GM03348 (cell line): ENCODE measurements at regions not wholly inside any gene's neighbourhood (a gene's known extent, or its start where the extent isn't known, plus 50 kb on each side); places are given as distances from the start of the nearest gene placed in this dataset.
"Not testable (repeated sequence)": the region's sequence is repeated elsewhere in the genome, so short reads cannot be mapped to it uniquely, and the experiment has no call there.

ENCODE experiments used
- DNase-seq: peaks from one replicate; pipeline ENCODE4 v3.0.0; 2012; ENCODE audit warnings: low spot score

DNA sequence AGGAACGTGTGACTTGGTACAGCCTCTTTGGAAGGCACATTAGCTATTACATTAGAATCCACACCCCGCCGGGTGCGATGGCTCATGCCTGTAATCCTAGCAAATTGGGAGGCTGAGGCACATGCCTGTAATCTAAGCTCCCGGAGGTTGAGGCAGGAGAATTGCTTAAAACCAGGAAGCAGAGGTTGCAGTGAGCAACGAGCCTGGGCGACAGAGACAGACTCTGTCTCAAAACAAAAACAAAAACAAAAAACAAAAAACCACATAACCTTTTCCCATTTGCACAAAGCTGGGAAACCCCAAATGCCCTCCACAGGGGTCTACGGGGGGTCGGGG, 82.7 kb upstream of the METTL9 start:
- DNase-seq = not testable (repeated sequence)

DNA sequence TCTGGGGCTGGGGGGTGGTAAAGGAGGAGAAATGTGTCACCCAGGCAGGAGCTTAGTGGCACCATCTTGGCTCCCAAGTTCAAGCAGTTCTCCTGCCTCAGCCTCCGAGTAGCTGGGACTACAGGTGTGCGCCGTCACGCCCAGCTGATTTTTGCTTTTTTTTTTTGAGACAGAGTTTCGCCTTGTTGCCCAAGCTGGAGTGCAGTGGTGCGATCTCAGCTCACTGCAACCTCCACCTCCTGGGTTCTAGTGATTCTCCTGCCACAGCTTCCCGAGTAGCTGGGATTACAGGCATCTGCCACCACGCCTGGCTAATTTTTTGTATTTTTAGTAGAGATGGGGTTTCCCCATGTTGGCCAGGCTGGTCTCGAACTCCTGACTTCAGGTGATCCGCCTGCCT, 82.1 kb upstream of the METTL9 start:
- not testable (repeated sequence) for DNase-seq

DNA sequence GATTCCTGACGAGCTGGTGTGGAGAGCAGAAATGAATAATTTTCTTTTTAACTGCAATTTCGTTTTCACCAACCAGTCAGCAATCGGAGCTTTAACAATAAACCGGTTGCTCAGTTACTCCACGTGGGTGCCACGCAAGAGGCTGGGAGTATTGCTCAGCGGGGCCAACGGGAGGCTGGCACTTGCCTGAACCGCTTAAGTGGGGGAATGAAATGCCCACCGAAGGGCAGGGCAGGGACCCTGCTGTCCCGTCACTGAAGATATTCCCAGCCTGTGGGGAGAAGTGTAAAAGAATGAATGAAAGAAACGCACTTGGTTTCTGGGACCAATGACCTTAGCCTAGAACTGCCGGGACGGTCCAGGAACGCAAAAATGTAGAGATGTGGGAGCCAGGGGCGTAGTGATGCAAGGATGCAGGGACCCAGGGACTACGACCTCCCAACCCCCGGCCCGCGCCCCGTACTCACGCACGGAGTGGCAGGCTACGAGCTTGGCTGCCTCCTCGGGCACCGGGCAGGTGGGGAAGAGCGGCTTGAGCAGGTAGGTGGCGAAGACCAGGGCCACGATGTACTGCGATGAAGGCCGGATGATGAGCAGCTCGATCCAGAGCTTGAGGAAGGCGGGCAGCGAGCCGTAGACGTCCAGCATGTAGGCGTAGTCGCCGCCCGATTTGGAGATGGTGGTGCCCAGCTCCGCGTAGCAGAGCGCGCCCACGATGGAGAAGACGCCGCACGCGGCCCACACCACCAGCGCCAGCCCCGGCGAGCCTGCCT, 79.8 kb upstream of the METTL9 start:
- DNase-seq = not testable (repeated sequence)

DNA sequence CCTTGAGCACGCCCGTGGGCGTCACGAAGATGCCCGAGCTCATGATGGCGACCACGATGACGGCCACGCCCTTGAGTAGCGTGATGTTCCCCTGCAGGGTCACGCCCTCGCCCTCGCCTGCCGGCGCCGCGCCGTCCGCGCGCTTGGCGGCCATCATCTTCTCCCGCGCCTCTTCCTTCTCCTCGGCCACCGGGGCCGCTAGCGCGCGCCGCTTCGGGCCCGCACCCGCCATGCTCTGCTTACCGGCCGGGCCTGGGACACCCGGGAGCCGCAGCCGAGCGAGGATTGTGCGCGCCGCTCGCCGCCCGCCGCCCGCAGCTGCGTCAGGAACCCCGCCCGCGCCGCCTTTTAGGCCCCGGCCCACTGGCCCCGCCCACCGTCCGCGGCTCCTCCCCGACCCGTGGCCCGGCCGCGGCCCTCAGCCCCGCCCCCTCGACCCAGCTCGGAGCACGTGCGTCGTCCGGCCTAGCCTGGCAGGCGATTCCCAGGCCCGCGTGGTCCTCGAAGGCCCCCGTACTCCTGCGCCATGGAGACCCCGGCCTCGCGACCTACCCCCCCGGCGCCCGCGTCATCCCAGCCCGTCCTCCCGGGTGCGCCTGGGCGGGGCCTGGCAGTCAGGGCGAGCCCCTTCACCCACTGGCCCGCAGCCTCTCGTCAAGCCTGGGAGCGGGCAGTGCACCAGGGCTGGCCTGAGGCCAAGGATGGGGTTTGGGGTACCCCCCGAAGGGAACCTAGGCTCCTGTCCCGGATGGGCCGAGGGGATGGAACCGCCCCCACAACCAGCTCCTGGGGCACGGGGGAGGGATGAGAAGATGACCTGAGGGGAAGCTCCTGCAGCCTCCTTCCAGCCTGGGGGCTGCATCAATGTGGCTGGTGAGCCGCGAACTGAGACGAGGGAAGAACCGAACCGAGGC, 79.0 kb upstream of the METTL9 start:
- DNase-seq = peak; percentile 98

DNA sequence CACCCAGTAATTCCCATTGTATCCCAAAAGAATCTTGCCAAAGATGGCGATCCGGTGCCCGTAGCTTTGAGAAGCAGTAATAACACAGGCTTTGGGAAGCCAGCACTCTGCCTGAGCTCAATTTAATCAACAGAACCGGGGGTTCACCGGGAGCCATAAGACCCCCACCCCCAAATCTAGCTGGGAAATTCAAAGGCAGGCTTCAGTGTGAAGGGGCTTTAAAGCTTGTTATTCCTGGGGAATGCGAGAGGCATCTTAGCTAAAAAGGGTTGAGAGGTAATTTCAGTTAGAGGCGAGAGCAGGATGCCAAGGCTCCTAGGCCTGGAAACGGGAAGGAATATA, 78.4 kb upstream of the METTL9 start:
- not testable (repeated sequence) for DNase-seq

DNA sequence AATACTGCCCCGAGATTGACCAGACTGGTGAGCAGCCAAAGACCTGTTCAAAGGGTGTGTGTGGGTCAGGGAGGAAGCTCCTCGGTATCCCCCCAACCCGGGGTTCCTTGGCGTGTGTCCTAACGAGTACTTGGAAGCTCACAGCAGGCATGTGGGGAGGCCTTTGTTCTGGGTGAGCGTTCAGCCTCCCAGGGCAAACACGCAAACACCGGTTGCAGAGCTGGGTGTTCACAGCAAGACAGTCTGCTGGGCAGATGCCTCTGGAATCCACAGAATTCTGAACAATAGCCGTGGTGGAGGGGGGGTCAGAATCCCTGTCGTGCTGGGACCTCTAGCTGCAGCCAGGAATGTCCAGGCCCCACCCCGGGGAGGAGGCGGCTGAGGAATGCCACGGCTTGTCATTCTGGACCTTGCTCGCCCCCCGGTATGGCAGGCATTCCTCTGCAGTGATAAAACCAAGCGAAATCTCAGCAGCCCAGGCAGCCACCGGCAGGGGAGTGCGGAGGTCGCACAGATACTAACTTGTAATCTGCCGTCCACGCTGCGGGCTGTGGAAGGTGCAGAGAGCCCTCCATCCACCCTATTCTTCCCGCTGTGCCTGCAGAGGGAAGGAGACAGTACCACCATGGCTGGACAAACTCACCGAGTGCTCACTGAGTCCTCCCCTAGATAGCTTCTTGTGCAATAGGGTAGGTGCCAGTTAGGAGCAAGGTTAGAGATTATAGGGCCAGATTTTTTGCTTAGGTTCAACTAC, 77.8 kb upstream of the METTL9 start:
- DNase-seq = peak; percentile 75

DNA sequence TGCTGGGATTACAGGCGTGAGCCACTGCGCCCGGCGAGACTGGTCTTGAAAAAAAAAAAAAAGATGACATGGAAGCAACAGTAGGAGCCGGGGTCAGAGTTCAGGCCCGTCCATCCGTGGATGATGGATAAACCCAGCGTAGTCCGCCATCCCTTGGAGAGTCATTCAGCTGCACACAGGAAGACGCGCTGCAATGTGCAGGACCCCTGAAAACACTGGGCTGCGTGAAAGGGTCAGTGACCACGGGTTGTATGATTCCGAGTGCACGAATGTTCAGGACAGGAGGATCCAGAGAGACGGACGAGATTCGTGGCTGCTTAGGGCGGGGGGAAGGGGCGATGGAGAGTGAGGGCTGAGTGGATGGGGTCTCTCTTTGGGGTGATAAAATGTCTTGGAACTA, 76.5 kb upstream of the METTL9 start:
- DNase-seq = not testable (repeated sequence)

DNA sequence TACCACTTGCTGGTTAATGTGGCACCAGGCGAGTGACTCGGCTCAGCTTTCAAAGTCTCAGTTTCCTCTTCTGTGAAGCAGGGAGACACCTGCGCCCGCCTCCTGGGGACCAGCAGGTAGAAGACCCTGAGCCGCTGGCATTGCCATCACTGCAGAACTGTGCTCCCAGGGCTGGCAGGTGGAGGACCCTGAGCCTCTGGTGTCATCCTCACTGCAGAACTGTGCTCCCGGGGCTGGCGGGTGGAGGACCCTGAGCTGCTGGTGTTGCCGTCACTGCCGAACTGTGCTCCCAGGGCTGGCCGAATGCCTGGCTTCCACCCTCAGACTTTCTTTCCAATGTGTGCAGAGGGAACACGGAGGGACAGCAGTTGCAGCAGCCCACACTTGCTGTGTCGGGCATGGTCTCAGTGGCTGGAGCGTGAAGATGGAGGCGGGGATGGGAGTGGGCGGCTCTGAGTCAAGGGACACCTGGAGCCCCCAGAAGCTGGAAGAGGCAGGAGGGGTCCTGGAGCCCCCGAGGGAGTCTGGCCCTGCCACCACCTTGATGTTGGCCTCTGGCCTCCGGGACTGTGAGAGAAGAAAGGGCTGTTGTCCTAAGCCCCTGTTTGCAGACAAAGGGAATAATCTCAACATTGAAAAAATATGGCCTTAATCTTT, 75.8 kb upstream of the METTL9 start:
- DNase-seq = no peak

DNA sequence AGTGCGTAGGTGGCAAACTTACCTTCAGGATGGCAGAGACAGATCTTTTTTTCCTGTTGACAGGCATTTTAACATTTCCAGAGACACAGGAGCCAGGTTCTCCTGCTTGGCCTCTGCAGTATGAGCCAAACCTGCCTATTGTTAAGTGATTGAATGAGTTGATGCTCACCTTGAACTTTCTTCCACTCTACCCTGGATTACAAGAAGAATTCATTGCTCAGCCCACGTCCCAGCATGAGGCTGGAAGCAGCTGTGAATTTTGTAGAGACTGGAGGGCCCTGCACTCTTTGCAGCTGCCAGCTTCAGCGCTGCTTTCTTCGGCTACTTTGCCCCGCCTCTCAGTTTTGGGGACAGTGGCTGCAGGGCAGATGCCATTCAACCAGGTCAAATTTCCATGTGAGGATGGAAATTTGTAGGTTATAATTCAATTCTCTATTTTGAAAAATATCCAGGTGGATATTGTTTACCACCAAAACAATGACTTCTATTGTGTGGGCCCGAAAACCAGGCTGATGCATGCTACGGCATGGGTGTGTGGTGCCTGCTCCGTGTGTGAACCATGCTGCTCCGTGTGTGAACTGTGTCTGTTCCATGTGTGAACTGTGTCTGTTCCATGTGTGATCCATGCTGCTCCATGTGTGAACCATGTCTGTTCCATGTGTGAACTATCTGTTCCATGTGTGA, 75.2 kb upstream of the METTL9 start:
- DNase-seq = no peak

DNA sequence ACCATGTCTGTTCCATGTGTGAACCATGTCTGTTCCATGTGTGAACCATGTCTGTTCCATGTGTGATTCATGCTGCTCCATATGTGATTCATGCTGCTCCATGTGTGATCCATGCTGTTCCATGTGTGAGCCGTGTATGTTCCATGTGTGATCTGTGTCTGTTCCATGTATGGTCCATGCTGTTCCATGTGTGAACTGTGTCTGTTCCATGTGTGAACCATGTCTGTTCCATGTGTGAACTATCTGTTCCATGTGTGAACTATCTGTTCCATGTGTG, 74.7 kb upstream of the METTL9 start:
- DNase-seq = not testable (repeated sequence)

DNA sequence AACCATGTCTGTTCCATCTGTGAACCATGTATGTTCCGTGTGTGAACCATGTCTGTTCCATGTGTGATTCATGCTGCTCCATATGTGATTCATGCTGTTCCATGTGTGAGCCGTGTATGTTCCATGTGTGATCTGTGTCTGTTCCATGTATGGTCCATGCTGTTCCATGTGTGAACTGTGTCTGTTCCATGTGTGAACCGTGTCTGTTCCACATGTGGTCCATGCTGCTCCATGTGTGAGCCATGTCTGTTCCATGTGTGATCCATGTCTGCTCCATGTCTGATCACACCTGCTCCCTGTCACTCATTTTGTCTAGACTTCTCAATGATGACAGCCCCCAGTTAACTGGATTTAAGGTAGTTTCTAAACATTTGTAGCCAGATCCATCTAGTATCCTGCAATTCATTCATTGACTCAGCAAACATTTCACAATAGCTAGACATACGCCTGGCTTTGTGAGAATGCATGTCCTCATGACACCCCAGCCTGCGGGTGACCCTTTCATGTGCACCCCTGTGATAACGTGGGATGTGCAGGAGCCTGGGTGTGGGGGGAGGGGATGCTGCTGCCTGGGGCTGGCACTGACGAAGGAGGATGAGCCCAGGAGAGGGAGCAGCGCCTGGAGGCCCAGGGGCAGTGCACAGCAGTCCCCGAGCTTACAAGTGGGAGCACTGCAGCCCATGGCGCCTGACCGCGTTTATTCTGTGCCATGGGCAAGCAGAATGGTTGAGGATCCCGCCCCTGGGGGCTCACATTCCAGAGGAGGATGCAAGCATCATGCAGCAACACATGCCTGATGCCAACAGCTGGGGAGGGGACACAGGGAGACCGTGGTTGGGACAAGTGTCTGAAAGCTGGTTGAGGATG, 74.1 kb upstream of the METTL9 start:
- peak; percentile 55 for DNase-seq

DNA sequence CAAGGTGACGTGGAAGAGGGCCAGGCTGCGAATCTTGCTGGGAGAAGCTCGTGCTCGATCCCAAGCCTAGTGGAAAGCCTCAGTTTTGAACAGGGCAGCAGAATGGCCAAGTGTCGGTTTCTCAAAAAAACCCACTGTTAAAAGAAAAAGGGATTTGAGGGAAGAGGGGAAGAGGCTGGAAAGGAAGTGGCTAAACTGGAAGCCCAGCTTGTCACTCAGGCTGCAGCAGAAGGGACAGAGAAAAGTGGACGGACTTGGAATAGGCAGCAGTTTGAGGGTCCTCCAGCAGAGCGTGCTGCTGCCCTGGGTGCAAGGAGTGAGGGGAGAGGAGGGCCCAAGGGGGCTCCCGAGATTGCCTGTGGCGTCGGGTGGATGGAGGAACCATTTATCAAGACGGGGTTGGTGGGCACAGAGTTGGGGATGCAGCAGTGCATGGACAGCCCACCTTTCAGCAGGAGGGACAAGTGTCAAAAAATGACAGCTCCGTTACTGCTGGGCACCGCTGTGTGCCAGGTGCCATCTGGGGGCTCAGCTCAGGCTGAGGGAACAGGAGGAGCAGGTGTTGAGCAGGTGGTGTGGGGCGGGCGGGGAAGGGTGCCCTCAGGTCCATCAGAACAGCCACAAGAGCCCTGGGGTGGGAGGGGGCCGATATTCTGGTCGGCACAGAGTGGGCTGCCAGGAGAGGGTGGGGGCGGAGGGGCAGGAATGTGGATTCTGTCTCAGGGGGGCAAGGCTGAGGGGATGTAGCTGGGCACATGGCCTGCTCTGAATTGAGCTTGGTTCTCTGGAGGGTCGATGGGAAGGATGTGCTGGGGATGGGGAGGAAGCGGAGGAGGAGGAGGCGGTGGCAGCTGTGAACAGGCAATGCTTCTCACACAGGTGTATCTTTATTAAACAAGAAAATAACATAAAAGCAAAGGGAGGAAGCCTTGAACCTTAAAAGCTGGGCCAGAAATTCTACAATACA, 73.1 kb upstream of the METTL9 start:
- not testable (repeated sequence) for DNase-seq

DNA sequence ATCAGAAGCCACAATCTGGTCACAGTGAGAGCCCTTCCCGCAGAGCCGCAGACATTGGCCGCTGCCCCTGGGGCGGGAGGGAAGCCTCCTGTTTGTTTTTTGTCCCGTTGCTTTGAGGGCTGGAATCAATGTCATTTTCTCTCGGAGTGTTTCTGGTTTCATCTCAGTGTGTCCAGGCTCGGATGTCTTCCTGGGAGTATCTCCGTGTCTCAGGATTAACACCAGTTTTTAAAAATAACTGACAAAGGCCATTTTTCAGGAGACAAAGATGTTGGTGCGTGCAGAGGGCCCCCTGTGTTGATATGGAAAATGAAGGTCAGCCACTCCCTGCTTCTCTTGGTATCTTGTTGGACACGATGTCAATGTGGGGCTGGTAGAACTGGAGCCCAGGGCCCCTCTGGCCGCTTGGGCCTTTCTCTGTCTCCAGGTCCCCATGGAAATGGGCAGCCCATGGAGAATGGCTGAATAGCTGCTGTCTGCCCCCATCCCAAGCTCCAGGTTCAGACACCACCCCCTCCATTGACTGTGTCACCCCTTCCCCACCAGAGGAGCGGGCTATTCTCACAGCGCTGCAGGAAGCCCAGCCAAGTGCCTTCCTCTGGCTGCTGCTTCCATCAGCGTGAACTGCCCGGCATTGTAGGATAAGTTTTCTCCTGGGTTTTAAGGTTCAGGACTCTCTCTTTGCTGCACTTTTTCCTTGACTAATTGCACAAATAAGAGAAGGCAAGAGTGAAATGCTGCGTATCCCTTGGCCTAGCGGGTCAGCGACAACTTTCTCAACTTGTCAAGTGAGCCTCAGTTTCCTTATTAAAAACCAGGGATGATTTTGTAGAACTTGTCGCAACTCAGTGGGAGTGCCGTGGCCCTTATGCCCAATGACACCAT, 72.2 kb upstream of the METTL9 start:
- DNase-seq = no peak

DNA sequence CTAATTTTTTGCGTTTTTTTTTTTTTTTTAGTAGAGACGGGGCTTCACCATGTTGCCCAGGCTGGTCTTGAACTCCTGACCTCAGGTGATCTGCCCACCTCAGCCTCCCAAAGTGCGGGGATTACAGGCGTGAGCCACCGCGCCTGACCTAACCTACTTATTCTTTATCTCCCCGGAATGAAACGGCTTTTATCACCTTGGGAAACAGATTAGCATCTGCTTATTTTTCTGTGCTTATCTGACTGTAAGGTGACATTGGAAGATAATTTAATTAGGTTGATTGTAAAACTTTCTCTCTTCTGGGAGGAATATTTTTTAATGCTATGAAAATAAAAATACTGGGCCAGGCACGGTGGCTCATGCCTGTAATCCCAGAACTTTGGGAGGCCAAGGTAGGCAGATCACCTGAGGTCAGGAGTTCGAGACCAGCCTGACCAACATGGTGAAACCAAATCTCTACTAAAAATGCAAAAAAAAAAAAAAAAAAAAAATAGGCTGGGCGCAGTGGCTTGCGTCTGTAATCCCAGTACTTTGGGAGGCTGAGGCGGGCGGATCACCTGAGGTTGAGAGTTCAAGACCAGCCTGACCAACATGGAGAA, 70.2 kb upstream of the METTL9 start:
- not testable (repeated sequence) for DNase-seq

DNA sequence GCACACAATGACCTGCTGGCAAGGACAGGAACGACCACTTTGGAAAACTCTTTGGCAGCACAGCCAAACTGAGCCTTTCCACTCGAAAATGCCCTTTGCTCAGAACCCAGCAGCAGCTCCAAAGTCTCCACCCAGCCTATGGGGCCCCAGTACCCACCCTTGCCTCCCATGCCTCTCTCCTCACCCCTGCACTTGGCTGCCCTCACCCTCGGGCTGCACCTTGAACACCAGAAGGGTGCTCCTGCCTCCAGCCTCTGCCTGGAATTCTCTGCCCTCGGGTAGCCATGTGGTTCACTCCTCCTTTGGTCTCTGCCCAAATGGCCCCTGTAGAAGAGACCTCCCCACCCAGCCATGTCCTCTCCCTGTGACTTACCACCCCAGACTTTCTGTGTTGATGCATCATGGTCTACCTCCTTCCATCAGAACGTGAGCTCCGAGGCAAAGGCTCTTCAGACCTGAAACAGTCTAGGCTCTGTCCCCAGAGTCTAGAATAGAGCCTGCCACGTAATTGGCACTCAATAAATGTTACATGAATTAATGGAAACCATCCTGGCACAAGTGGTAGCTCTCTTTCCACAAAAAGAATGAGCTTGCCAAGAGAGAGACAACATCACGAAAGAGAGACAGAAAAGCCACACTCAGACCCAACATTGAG, 68.5 kb upstream of the METTL9 start:
- DNase-seq = not testable (repeated sequence)

DNA sequence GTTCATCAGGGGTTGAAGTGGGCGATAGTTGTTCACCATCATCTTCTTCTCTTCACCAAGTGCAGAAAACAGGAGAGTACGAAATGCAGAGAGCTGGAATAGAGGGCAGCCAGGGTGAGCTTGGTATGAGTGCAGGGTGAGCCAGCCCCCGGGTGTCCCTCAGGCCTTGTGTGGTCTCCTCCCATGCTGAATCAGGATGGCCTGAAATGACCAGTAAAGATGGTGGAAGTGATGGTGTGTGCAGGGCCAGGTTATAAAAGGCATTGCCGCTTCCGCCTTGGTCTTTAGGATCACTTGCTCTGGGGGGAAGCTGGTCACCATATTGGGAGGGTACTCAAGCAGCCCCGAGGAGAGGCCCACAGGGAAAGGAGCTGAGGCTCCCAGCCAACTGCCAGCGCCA, 66.4 kb upstream of the METTL9 start:
- not testable (repeated sequence) for DNase-seq

DNA sequence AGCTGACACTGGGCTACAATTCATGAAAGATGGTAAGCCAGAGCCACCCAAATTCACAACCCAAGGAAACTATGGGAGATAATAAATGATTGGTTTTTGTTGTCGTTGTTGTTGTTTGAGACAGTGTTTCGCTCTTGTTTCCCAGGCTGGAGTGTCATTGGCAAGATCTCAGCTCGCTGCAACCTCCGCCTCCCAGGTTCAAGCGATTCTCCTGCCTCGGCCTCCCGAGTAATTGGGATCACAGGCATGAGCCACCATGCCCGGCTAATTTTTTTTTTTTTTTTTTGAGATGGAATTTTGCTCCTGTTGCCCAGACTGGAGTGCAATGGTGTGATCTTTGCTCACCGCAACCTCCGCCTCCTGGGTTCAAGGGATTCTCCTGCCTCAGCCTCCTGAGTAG, 65.9 kb upstream of the METTL9 start:
- not testable (repeated sequence) for DNase-seq

DNA sequence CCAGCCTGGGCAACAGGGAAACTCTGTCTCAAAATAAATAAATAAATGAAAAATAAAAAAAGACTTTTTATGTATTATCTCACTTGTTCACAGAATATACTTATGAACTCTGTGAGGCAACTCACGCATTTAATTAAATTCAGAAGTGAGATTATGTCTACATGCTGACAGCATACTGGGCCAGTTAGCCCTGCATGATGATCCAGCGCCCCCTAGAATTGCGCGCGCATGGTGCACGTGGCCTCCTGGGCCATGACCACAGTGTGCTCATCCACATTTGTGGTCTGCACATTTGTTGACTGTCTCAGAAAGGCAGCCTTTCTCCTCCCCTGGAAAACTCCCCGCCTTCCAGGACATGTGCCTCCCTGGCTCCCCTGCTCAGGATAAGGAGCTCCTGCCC, 64.8 kb upstream of the METTL9 start:
- peak; percentile 64 for DNase-seq
